ENCODE measurements at regions not wholly inside any gene's neighbourhood (a gene's known extent, or its start where the extent isn't known, plus 50 kb on each side); places are given as distances from the start of the nearest gene placed in this dataset.

GRCh38 chr2:155223781-155224406 lies 525.4 kb downstream of the KCNJ3 start:
- in situ Hi-C loops (cut with MboI; ENCODE audit: low sequenced_read_pairs) (no loop called here), dilution Hi-C loops (cut with HindIII; ENCODE audit: low sequenced_read_pairs, unreplicated experiment) (no loop called here), intact Hi-C loops (cut with micrococcal nuclease) (no loop called here)
- Histone ChIP-seq H2AK9ac (replicated peaks; ENCODE audit: low read depth, low read length, poor library complexity) (no peak overlapping the region), H3K79me1 (ENCODE audit: low read depth in 1 of 2, low read length in 2 of 2) (no peaks in the 10 kb centered on the region), H3K56ac (ENCODE audit: extremely low read depth, insufficient read depth, low read length) (no peak overlapping the region), H3K27me3 (ENCODE audit: control insufficient read depth, insufficient read depth, low read length) (no peaks in the 10 kb centered on the region), H2AFZ (replicated peaks; ENCODE audit: low read length, poor library complexity) (no peak overlapping the region), H2BK20ac (ENCODE audit: low read depth, low read length) (no peak overlapping the region), H3K4me2 (ENCODE audit: low read depth, low read length) (no peak overlapping the region), H2AK5ac (ENCODE audit: low read depth, low read length) (no peak overlapping the region), H2BK5ac (ENCODE audit: low read depth, low read length, poor library complexity, severe bottlenecking) (no peak overlapping the region), H3K36me3 (ENCODE audit: control insufficient read depth, insufficient read depth, low read length) (no peaks in the 10 kb centered on the region), H3K23ac (ENCODE audit: low read depth, low read length) (no peak overlapping the region), H3K4ac (ENCODE audit: low read depth, low read length) (no peak overlapping the region), H3K27ac (ENCODE audit: insufficient read depth, low read length) (no peak overlapping the region), H3K18ac (ENCODE audit: low read depth, low read length) (no peak overlapping the region), H2BK120ac (ENCODE audit: low read depth, low read length) (no peak overlapping the region), H3K9me3 (ENCODE audit: control insufficient read depth, insufficient read depth, low read length) (no peaks in the 10 kb centered on the region), H3K4me3 (ENCODE audit: insufficient read depth, low read depth, low read length) (no peak overlapping the region), H2BK15ac (ENCODE audit: low read depth, low read length) (no peak overlapping the region), H4K20me1 (ENCODE audit: insufficient read depth, low read length) (no peaks in the 10 kb centered on the region), H3K4me1 (ENCODE audit: control insufficient read depth, insufficient read depth, low read length) (no peaks in the 10 kb centered on the region), H3K9ac (ENCODE audit: low read depth, low read length) (no peak overlapping the region), H4K5ac (ENCODE audit: low read depth, low read length) (no peak overlapping the region), H4K8ac (ENCODE audit: low read depth in 2 of 2, low read length in 2 of 2) (no peak overlapping the region), H3K9me1 (ENCODE audit: insufficient read depth, low read length) (no peaks in the 10 kb centered on the region), H3K14ac (replicated peaks; ENCODE audit: low read depth, low read length) (no peak overlapping the region), H4K91ac (ENCODE audit: insufficient read depth, low read depth, low read length) (no peak overlapping the region)
- no CpG with 5 or more reads among the region's 5 CpGs for WGBS, 2 experiments (ENCODE audit: extremely low coverage in 2 of 2, insufficient read length in 1 of 2)
- DNase-seq: no peak
- ChIA-PET POLR2A (ENCODE audit: unreplicated experiment) (no interaction called here), CTCF (no interaction called here)
- ATAC-seq (ENCODE audit: low read depth): no peak
- no TSS peak for BruUV-seq (replicated peaks)
- TF ChIP-seq CHD1 (IDR thresholded peaks at IDR 0.05; ENCODE audit: low read depth, low read length): no peak
- no peak for TF ChIP-seq CTCF (conservative IDR thresholded peaks at IDR 0.05; ENCODE audit: low read depth, low read length)
- TF ChIP-seq RAD21 (IDR thresholded peaks at IDR 0.05; ENCODE audit: low read length): no peak
- TF ChIP-seq, protein P1, sequence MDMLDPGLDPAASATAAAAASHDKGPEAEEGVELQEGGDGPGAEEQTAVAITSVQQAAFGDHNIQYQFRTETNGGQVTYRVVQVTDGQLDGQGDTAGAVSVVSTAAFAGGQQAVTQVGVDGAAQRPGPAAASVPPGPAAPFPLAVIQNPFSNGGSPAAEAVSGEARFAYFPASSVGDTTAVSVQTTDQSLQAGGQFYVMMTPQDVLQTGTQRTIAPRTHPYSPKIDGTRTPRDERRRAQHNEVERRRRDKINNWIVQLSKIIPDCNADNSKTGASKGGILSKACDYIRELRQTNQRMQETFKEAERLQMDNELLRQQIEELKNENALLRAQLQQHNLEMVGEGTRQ (IDR thresholded peaks at IDR 0.05; ENCODE audit: low read depth, low read length): no peak

All from IMR-90 (cell line).